NOMO-1 treated with DMSO at 0.1 percent for 48 hours (cell line): ENCODE measurements at regions not wholly inside any gene's neighbourhood (a gene's known extent, or its start where the extent isn't known, plus 50 kb on each side); places are given as distances from the start of the nearest gene placed in this dataset.
"Not testable (repeated sequence)": the region's sequence is repeated elsewhere in the genome, so short reads cannot be mapped to it uniquely, and the experiment has no call there.

ENCODE experiments used
- DNase-seq: peaks from one replicate; lab custom pipeline; 2025; ENCODE audit not compliant: unreplicated experiment; lab: John Stamatoyannopoulos, UW

GRCh38 chr10:14429043-14429700, 98.4 kb upstream of the FRMD4A start:
- no peak for DNase-seq

DNA sequence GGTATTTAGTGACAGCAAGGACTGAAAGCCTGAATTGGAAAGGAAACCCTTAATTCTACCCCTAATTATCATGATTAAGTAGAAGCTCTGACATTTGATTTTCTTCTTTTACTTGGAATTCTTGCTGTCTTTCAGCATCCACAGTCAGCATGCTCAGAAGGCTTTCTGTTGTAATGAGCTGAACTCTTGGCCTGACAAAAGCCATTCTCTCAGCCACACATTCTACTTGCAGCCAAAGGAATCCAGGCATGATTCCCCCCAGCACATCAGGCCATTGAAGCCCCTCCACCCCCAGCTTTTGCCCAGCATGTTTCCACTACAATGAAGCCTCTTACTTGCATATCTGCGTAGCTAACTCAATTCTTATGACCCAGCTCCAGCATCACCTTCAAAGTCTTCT, 94.3 kb upstream of the FRMD4A start:
- no peak for DNase-seq

GRCh38 chr10:14423111-14423744, 92.5 kb upstream of the FRMD4A start:
- no peak for DNase-seq

DNA sequence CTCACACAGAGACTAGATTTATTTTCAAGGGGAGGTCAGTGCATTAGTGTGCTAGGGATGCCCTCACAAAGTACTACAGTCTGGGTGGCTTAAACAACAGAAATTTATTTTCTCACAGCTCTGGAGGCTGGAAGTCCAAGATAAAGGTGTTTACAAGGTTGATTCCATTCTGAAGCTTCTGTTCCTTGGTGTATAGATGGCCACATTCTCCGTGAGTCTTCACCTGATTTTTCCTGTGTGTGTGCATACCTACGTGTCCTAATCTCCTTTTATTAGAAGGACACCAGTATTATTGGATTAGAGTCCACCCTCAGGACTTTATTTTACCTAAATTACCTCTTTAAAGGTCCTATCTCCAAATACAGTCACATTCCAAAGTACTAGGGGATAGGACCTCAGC, 91.7 kb upstream of the FRMD4A start:
- no peak for DNase-seq

DNA sequence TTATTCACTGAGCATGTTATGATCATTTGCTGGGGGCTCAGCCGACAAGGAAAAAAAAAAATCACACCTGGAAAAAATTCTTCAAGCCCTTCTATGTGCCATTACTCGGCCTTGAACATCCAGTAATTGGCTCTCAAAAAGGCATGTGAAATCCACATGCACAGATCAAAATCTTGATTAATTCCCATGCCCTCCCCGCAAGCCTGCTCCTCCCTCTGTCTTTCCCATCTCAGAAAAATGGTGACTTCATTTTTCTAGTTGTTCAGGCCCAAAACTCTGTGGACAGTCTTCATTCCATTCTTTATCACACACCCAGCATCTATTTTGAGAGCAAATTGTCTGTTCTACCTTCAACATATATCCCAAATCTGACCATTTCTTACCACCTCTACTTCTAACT, 91.2 kb upstream of the FRMD4A start:
- DNase-seq, result no peak

DNA sequence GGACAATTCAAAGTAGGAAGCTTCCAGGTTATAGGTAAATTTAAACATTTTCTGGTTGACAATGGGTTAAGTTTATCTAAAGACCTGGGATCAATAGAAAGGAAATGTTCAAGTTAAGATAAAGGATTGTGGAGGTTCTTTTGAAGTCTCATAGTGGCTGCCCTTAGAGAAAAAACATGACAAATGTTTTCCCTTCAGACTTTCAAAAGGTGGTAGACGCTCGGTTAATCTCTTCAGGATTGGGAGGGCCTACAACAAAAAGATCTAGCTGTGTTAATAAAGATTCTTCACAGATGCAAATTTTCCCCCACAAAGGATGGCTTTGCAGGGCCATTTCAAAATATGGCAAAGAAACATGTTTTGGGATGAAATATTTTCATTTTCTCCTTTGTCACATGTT, 86.6 kb upstream of the FRMD4A start:
- DNase-seq, result not testable (repeated sequence)

GRCh38 chr10:14416308-14416700, 85.6 kb upstream of the FRMD4A start:
- no peak for DNase-seq

- no peak for DNase-seq
Observed at GRCh38 chr10:14415676-14416307, 85.1 kb upstream of the FRMD4A start.

GRCh38 chr10:14414901-14415300, 84.2 kb upstream of the FRMD4A start:
- no peak for DNase-seq

DNA sequence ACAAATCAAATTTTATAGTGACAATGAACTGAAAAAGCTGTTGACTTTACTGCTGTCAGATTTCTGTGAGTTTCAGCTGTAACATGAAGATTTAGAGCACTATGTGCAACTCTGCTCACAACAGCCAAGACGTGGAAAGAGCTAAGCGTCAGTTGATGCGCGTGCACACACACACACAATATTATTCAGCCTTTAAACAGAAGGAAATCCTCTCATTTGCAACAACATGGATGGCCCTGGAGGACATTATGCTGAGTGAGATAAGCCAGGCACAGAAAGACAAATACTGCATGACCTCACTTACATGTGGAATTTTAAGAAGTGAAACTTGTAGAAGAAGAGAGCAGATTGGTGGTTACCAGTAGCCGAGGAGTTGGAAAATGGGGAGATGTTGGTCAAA, 82.8 kb upstream of the FRMD4A start:
- DNase-seq, result peak; percentile 11

GRCh38 chr10:14412624-14413023, 81.9 kb upstream of the FRMD4A start:
- no peak for DNase-seq

- no peak for DNase-seq
Observed at GRCh38 chr10:14409856-14410458, 79.2 kb upstream of the FRMD4A start.

GRCh38 chr10:14409247-14409646, 78.5 kb upstream of the FRMD4A start:
- no peak for DNase-seq

- peak; percentile 52 for DNase-seq
Observed at GRCh38 chr10:14408139-14408538, 77.4 kb upstream of the FRMD4A start.

GRCh38 chr10:14407567-14407966, 76.8 kb upstream of the FRMD4A start:
- DNase-seq, result no peak

DNA sequence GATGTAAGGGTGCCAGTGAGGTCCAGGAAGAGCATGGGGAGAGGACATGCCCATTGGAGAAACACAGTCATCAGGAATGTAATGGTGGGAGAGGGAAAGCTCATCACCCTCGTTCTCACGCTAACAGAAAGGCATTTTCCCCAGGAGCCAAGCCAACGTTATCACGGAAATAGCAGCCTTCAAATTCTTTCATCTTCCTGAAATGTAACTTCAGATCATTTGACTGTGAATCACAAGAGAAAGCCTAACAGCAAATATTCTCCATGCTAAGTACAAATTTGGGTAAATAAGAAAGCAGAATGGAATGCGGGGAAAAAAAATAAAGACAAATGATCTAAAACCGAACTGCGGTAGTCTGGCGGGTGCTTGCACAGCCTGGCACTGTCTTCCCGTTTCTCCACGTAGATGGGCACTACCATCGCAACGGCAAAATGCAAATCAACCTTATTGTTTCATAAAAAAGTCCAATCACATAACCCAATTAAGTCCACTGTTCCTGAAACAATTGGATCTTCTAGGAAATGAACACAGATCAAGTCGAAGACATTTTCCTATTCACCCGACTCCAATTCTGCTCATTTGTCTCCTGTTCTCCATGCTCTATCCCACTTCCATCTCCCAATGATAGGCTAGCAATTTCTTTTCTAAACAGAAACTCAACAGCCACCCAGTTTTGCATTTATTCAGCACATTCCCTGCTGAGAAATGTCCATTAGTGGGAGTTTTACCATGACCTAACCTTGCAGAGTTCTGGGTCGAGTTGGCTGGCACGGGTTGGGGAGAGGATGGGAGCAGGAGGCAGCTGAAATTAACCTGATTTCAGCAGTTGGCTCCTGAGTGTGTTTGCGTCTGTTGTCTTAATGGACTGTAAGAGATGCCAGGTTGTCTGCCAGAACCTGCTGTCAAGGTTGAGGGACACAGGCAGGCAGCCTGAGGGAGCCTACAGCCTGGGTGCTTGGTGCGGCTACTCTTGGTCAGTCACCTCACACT, 74.6 kb upstream of the FRMD4A start:
- no peak for DNase-seq

DNA sequence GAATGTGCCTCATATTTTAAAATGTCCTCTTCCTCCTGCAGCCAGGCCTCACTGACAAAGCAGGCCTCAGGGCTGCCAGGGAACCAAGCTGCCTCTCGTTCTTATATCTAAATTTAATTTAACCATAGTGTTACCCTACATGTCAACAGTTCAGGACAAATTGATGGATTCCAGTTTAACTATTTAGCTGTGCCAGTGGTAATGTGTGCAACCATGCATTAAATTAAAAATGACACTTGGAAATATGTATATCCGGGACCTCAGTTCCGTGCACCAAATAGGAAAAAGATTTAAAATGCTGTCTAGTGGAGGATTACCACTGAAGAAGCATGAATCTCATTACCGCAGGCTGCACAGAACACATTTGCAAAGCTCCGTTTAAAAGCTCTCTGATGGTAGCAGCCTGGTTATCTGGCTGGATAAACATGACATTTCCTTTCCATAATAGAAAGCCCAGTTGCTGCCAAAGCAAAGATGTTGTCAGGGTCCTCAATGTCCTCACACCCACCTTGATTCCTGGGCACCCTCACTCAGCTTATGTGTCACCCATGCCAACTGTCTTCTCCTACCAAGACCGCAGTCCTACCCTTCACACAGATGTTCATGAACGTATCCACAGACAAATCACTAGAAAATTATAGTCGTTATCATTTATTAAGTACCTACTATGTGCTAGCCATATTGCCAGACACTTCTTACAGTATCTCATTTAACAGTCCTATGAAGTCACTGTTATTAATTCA, 73.3 kb upstream of the FRMD4A start:
- no peak for DNase-seq

GRCh38 chr10:14403359-14403758, 72.6 kb upstream of the FRMD4A start:
- DNase-seq, result no peak

GRCh38 chr10:14399641-14400040, 68.9 kb upstream of the FRMD4A start:
- DNase-seq, result no peak

GRCh38 chr10:14397066-14397465, 66.3 kb upstream of the FRMD4A start:
- no peak for DNase-seq
